ENCODE measurements at regions not wholly inside any gene's neighbourhood (a gene's known extent, or its start where the extent isn't known, plus 50 kb on each side); places are given as distances from the start of the nearest gene placed in this dataset.

GRCh38 chr3:8201886-8202285 is 299.7 kb upstream of the LMCD1 start:
- no TSS peak for BruUV-seq (replicated peaks)
- FAIRE-seq, result no peak
- DNase-seq (ENCODE audit: low read depth, low spot score), result no peak

More at GRCh38 chr3:8201886-8202285, 299.7 kb upstream of the LMCD1 start:
- Histone ChIP-seq H4K20me1 (replicated peaks; ENCODE audit: control insufficient read depth, extremely low read depth, insufficient read depth, low read length) (no peaks in the 10 kb centered on the region), H3K4me3 (replicated peaks in 1 of 3; ENCODE audit: insufficient read depth in 1 of 3, low read depth in 1 of 3, low read length in 3 of 3) (no peak overlapping the region), H3K9me1 (replicated peaks; ENCODE audit: control insufficient read depth, extremely low read depth, insufficient read depth, low read length) (no peaks in the 10 kb centered on the region), H3K9me3 (replicated peaks; ENCODE audit: control insufficient read depth, insufficient read depth, low read length) (no peaks in the 10 kb centered on the region), H3K27ac (ENCODE audit: insufficient read depth, low read depth, low read length) (no peak overlapping the region), H3K4me2 (ENCODE audit: insufficient read depth, low read length) (no peak overlapping the region), H3K79me2 (ENCODE audit: control insufficient read depth, insufficient read depth, low read length) (no peaks in the 10 kb centered on the region), H3K9ac (replicated peaks; ENCODE audit: extremely low read depth, insufficient read depth, low read length) (no peak overlapping the region), H3K36me3 (ENCODE audit: control insufficient read depth in 2 of 2, extremely low read depth in 1 of 2, insufficient read depth in 2 of 2, low read length in 2 of 2) (no peaks in the 10 kb centered on the region), H2AFZ (ENCODE audit: low read depth, low read length) (no peak overlapping the region), H3K4me1 (ENCODE audit: control insufficient read depth, extremely low read depth, insufficient read depth, low read length) (no peaks in the 10 kb centered on the region), H3K27me3 (ENCODE audit: control insufficient read depth in 2 of 2, insufficient read depth in 2 of 2, low read length in 2 of 2) (no peaks in the 10 kb centered on the region)
- TF ChIP-seq MYC (IDR thresholded peaks at IDR 0.05; ENCODE audit: low read depth, low read length) (no peak), POLR2AphosphoS5 (IDR thresholded peaks at IDR 0.05; ENCODE audit: insufficient read depth, low read depth, low read length) (no peak), GATA2 (IDR thresholded peaks at IDR 0.05; ENCODE audit: insufficient read depth, insufficient read length, low read depth, low read length) (no peak), CTCF (IDR thresholded peaks at IDR 0.05; ENCODE audit: extremely low read depth in 1 of 2, insufficient read depth in 1 of 2, low read depth in 1 of 2, low read length in 2 of 2) (no peak), MAX (IDR thresholded peaks at IDR 0.05; ENCODE audit: insufficient read depth, insufficient read length) (no peak), JUN (IDR thresholded peaks at IDR 0.05; ENCODE audit: borderline replicate concordance, insufficient read depth, insufficient read length, low read depth) (no peak), FOS (IDR thresholded peaks at IDR 0.05; ENCODE audit: borderline replicate concordance, insufficient read depth, low read length) (no peak)
- CTCF ChIA-PET, result no interaction called here
- POLR2A ChIA-PET, result no interaction called here
- dilution Hi-C loops (cut with MboI; ENCODE audit: extremely low pct_ligation_motif_present, low sequenced_read_pairs) (no loop called here), intact Hi-C loops (cut with micrococcal nuclease) (no loop called here)

Data from endothelial cell of umbilical vein (primary cell).